Stimulated activated naive B cell treated with anti-CD40 and anti-IgM and Interleukin-4, amounts not matched to agents 10 μg/mL and 1 μg/mL and 100 μg/mL, for 72 hours (primary cell): ENCODE measurements at regions not wholly inside any gene's neighbourhood (a gene's known extent, or its start where the extent isn't known, plus 50 kb on each side); places are given as distances from the start of the nearest gene placed in this dataset.

Experiments used
- ATAC-seq, 2 donors: fragments of 150-1000 bp; cut with Tn5 transposase; replicated peaks; 2 replicates each; pipeline ENCODE4 v1.10.0; 2021; ENCODE audit warnings: moderate library complexity in 1 of 2
- DNase-seq: peaks from one replicate; pipeline ENCODE4 v3.0.0; 2021
- H3K27ac Mint-ChIP-seq: one replicate; pipeline ENCODE4 v1.8.0; 2022; ENCODE audit warnings: mild to moderate bottlenecking, mixed read lengths
- H3K27me3 Mint-ChIP-seq, 2 donors: one replicate each; pipeline ENCODE4 v1.8.0; 2022; ENCODE audit warnings: mixed read lengths in 2 of 2
- H3K36me3 Mint-ChIP-seq, 2 donors: one replicate each; pipeline ENCODE4 v1.8.0; 2022; ENCODE audit warnings: mixed read lengths in 2 of 2, mild to moderate bottlenecking in 1 of 2
- H3K4me1 Mint-ChIP-seq, 2 donors: one replicate each; pipeline ENCODE4 v1.8.0; 2022; ENCODE audit warnings: mixed read lengths in 2 of 2, mild to moderate bottlenecking in 1 of 2
- H3K4me3 Mint-ChIP-seq, 2 donors: one replicate each; pipeline ENCODE4 v1.8.0; 2022; ENCODE audit warnings: mild to moderate bottlenecking in 2 of 2, mixed read lengths in 2 of 2, moderate library complexity in 1 of 2
- H3K9me3 Mint-ChIP-seq, 2 donors: one replicate each; pipeline ENCODE4 v1.8.0; 2022; ENCODE audit warnings: mixed read lengths in 2 of 2, mild to moderate bottlenecking in 1 of 2

DNA sequence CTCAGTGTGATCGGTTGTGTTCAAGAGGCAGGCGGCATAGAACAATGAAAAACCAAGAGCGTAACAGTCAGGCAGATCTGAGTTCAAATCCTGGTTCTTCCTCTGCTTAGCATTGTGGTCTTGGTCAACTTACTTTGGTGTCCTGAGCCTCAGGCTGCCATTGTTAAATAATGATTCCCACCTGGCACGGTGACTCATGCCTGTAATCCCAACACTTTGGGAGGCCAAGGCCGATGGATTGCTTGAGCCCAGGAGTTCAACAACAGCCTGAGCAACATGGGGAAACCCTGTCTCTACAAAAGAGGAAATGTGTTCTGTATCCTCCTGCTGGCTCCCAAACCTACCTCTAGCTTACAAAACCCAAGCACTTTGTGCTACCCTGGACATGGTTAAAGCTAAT is 129.0 kb upstream of the STX18 start:
- Mint-ChIP-seq H3K4me1 (peaks cover 6 to 8% of the 10 kb centered on the region in 2 donors), H3K27ac (no peak overlapping the region), H3K9me3 (no peaks in the 10 kb centered on the region), H3K4me3 (no peak overlapping the region), H3K36me3 (peaks cover 4 to 25% of the 10 kb centered on the region in 2 donors), H3K27me3 (no peaks in the 10 kb centered on the region)
- DNase-seq (no peak), ATAC-seq (no peak)

DNA sequence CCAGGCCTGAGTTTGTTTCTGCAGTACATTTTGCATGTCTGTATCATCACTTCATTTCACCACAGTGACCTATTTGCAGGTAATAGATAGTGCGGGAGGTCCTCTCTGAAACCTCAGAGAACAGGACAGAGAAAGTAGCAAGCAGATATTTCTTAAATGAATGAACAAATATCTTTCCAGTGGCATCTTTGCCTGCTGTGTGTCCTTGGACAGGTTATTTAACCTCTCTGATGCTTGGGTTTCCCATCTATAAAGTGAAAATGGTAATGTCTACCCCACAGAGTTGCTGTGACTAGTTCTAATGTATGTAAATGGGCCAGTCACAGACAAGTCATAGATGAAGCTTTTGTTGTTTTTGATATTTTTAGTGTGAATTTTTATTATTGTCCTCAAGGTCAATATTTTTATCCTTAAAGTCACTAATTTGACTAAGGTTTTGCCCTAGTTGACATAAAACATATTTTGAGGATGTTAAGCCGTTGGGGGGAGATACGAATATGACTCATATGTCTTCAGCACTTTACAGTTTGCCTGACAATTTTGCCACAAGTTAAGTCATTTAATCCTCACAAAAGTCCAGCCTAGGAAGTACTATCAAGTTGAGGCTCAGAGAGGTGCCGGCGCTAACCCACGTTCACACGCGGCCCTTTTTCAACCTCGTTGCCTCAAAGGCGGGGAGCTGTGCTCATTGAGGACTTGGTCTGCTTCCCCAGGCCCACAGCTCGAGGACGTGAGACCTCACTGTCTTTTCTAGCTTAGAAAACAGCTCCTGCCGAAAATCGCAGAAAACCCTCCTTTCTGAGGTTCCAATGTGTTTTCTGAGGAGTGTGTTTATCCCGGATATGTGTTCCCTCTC is 126.7 kb upstream of the STX18 start:
- Mint-ChIP-seq H3K4me3 (no peak overlapping the region), H3K27ac (no peak overlapping the region)
- ATAC-seq: no peak

DNA sequence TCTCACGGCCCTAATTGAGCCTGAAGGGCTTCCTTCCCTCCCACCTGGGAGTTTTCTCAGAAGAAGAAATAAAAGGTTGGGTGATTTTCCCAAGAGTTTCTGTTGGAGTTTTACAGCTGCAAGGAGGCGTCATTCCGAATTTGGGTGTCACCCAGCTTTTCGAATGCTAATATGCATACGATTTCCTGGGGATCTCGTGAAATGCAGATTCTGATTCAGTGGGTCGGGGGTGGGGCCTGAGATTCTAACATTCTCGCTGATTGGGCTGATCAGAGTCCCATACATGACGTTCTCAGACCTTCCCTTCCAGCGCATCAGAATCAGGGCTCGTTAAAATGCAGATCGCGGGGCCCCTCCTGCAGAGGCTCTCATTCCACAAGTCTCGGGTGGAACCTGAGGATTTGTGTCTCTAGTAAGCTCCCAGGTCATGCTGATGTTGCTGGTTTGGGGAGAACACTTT is 125.8 kb upstream of the STX18 start:
- no peak overlapping the region for H3K27ac Mint-ChIP-seq
- no peak for ATAC-seq
- no peak overlapping the region for H3K4me3 Mint-ChIP-seq
- DNase-seq: no peak
- peaks cover 2 to 15% of the 10 kb centered on the region in 2 donors for H3K36me3 Mint-ChIP-seq
- H3K4me1 Mint-ChIP-seq: peaks cover 4 to 8% of the 10 kb centered on the region in 2 donors
- no peaks in the 10 kb centered on the region for H3K27me3 Mint-ChIP-seq
- no peaks in the 10 kb centered on the region for H3K9me3 Mint-ChIP-seq

More for the DNA sequence above, 126.7 kb upstream of the STX18 start:
- Mint-ChIP-seq H3K9me3 (no peaks in the 10 kb centered on the region), H3K27me3 (no peaks in the 10 kb centered on the region), H3K4me1 (peaks cover 6 to 8% of the 10 kb centered on the region in 2 donors), H3K36me3 (peaks cover 1 to 22% of the 10 kb centered on the region in 2 donors)
- no peak for DNase-seq

DNA sequence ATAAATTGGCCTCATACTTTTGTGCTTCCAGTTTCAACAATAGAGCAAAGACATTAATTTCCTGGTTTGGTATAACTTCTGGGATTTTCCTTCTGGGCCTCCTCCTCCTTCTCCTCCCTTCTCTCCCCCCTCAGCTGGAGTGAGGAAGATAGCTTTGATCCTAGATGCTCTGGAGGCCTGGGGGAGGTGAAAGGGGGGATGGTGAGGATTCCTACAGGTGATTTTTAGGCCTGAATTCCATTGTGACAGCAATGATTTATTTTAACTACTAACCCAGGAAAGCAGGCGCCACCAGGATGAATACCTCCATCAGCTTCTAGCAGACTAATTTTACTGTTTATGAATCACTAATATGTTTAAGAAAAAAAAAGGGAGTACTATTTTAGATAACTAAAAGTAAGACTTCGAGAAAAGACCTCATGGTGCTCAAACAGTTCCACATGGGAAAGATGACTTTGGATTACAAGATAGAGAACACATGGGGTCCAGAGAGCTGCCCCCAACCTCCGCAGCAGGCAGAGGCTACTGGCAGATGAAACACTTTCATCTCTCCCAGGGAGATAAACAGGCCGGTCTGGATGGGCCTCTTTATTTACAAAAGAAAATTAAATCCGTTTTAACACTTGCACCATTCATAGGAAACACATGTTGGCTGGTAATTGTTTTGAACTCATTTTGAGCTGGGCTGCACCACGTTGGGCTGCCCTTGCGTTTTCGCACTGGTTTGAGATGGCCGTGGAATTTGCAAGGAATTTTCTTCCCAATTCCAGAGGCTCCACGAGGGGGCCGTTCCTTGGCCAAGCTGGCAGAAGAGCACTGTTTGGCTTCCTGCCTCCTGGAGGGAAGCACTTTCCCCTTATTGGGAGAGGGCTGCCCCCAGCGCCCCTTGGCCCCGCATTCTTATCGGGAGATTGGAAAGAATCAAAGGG is 125.1 kb upstream of the STX18 start:
- Mint-ChIP-seq H3K27ac (no peak overlapping the region), H3K4me3 (no peak overlapping the region), H3K9me3 (no peaks in the 10 kb centered on the region), H3K4me1 (peaks cover 4 to 8% of the 10 kb centered on the region in 2 donors), H3K27me3 (no peaks in the 10 kb centered on the region), H3K36me3 (peaks cover 5 to 20% of the 10 kb centered on the region in 2 donors)
- DNase-seq: no peak
- ATAC-seq: no peak

DNA sequence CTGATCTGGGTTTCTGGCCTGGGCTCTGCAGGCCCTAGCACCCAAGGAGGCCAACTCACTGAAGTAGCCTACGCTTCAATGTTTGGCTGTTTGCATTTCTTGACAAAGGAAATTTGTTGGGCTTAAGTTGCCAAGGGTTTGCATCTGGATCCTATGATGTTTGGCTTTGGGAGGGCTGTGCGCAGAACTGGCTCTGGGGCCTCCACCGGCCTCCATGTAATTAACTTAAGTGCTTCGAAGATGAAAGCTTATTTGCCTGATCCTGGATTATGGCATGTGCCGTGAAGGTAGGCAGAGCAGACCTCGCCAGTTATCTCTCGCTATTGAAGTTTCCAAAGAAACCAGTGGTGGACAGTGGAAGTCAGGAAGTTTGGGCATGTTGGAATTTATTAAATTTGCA is 124.3 kb upstream of the STX18 start:
- Mint-ChIP-seq H3K4me1 (peaks cover 4 to 8% of the 10 kb centered on the region in 2 donors), H3K36me3 (peaks cover 5 to 21% of the 10 kb centered on the region in 2 donors), H3K27me3 (no peaks in the 10 kb centered on the region), H3K4me3 (no peak overlapping the region), H3K27ac (no peak overlapping the region), H3K9me3 (no peaks in the 10 kb centered on the region)
- ATAC-seq (no peak), DNase-seq (no peak)

DNA sequence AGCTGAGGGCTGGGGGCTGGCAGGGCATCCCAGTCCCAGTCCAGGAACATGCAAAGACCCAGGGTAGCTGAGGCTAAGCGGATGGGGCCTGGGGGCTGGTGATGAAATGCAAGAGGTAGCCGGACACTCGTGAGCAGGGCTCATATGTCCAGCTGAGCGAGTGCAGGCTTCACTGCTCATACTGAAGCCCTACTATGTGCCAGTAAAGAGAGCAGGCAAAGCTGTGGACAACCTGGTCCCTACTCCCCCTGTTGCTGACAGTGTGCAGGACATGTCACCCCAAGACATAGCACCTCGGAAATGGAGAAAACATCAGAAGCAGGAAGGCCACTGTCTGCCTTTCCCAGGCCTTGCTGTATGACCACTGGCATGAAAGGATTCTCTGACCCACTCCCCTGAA is 122.4 kb upstream of the STX18 start:
- no peak overlapping the region for H3K4me3 Mint-ChIP-seq
- H3K9me3 Mint-ChIP-seq: no peaks in the 10 kb centered on the region
- ATAC-seq (no peak), DNase-seq (no peak)
- peaks cover 5 to 22% of the 10 kb centered on the region in 2 donors for H3K36me3 Mint-ChIP-seq
- H3K27ac Mint-ChIP-seq: no peak overlapping the region
- no peaks in the 10 kb centered on the region for H3K27me3 Mint-ChIP-seq
- H3K4me1 Mint-ChIP-seq: peaks cover under 1 to 5% of the 10 kb centered on the region in 2 donors

DNA sequence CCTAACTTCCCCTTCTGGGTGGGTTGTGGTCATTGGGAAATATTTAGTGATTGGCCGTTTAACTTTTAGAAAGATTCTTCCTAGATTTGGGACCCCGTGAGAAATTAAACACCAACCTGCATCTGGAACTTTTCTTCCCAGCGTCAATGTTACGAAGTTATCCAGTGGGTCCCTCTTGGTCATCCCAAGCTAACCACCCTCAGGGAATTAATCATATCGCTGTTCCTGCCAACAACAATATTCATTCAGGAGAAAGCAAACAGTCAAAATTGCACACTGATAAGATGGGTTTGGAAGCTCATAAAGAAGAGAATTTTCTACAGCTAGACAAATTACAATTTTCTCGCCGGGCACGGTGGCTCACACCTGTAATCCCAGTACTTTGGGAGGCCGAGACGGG is 121.2 kb upstream of the STX18 start:
- no peak for DNase-seq
- H3K27me3 Mint-ChIP-seq: no peaks in the 10 kb centered on the region

DNA sequence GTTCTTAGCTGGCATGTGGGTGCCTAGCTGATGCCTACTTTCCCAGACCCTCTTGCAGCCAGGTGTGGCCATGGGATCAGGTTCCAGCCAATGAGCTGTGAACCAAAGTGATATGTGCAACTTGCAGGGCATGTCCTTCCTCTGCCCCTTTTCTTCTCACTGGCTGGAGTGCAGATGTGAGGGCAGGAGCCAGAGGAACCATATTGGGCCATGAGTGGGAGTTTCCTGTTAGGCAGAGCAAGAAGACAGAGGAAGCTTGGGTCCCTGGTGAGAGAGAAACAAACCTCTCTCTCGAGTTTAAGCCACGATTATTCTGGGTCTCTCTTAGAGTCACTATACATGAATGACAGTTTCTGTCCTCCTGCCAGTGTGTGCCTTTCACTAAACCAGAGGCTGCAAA is 120.4 kb upstream of the STX18 start:
- no peak for DNase-seq
- Mint-ChIP-seq H3K36me3 (peaks cover 12 to 33% of the 10 kb centered on the region in 2 donors), H3K4me1 (no peaks in the 10 kb centered on the region), H3K9me3 (peaks cover 3 to 4% of the 10 kb centered on the region in 2 donors), H3K27me3 (no peaks in the 10 kb centered on the region), H3K4me3 (no peak overlapping the region), H3K27ac (no peak overlapping the region)
- ATAC-seq: no peak

More for the DNA sequence above, 121.2 kb upstream of the STX18 start:
- ATAC-seq: no peak
- H3K4me1 Mint-ChIP-seq: no peaks in the 10 kb centered on the region
- H3K36me3 Mint-ChIP-seq: peaks cover 7 to 26% of the 10 kb centered on the region in 2 donors
- H3K9me3 Mint-ChIP-seq: no peaks in the 10 kb centered on the region
- H3K27ac Mint-ChIP-seq: no peak overlapping the region
- no peak overlapping the region for H3K4me3 Mint-ChIP-seq

DNA sequence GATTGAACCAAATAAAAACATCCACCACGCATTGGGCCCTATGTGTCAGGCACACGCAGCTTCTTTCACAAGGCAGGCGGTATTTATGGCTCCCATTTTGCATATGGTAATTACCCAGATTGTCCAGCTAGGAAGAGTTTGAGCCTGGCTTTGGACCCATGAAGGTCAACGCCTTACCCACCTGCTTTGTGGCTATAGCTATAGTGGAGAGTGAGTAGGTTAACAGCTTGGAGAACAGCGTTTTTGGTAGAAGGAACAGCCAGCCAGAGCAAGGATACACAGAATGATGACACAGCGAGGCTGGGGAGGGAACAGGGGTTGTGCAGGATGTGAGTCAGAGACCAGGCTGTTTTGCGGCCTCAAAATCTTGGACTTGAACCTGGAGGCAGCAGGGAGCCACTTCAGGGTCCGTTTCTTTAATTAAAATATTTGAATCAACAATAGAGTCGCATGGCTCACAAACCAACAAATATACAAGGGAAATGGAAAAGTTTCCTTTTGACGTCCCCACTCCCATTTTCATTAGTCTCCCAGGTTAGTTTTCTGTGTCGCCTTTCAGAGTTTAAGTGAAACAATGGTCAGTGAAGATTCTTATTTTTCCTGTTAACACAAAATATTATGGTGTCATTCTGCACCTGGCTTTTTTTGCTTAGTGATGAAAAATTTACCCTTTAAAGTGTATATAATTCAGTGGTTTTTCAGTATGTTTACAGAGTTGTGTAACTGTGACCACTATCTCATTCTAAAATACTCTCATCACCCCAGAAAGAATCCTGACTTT is 118.2 kb upstream of the STX18 start:
- no peaks in the 10 kb centered on the region for H3K4me1 Mint-ChIP-seq
- peaks cover 3 to 4% of the 10 kb centered on the region in 2 donors for H3K9me3 Mint-ChIP-seq
- H3K4me3 Mint-ChIP-seq: no peak overlapping the region
- H3K27me3 Mint-ChIP-seq: no peaks in the 10 kb centered on the region
- H3K36me3 Mint-ChIP-seq: peaks cover 12 to 26% of the 10 kb centered on the region in 2 donors
- H3K27ac Mint-ChIP-seq: no peak overlapping the region
- no peak for DNase-seq
- no peak for ATAC-seq

DNA sequence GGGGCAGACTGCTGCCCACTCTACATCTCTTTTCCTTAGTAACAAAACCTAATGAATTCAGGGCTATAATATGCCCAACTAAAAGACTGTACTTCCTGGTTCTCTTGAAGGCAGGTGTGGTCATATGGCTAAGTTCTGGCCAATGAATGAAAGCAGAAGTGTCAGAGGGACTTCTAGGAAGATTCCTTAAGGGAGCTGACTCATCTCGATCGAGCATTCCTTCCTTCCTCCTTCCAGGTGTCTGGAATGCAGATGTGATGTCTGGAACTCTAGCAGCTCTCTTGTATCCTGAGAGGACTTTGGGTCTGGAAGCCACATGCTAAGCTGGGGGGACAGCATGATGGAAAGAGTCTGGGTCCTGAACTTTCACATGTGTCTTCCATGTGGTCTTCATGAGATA is 116.2 kb upstream of the STX18 start:
- DNase-seq (no peak), ATAC-seq (no peak)
- H3K27ac Mint-ChIP-seq: no peak overlapping the region
- peaks cover 13 to 31% of the 10 kb centered on the region in 2 donors for H3K36me3 Mint-ChIP-seq
- H3K4me3 Mint-ChIP-seq: no peak overlapping the region
- H3K27me3 Mint-ChIP-seq: no peaks in the 10 kb centered on the region
- no peaks in the 10 kb centered on the region for H3K4me1 Mint-ChIP-seq
- H3K9me3 Mint-ChIP-seq: peaks cover 3 to 4% of the 10 kb centered on the region in 2 donors

DNA sequence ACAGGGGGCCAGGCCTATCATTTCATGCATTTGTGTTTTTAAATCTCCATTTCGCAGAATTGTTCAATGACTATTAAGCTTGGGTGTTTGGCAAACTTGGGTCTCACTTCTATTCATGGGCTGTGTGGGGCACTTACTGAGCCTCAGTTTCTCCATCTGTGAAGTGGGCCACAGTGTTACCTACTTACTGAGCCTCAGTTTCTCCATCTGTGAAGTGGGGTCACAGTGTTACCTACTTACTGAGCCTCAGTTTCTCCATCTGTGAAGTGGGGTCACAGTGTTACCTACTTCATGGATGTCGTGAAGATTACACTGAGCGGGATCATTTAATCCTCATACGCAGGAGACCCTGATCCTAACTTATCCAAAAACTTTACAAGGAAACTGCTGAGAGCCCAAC is 115.1 kb upstream of the STX18 start:
- DNase-seq (no peak), ATAC-seq (no peak)
- H3K27ac Mint-ChIP-seq: no peak overlapping the region
- peaks cover 12 to 33% of the 10 kb centered on the region in 2 donors for H3K36me3 Mint-ChIP-seq
- peaks cover 3 to 4% of the 10 kb centered on the region in 2 donors for H3K9me3 Mint-ChIP-seq
- no peaks in the 10 kb centered on the region for H3K4me1 Mint-ChIP-seq
- H3K27me3 Mint-ChIP-seq: no peaks in the 10 kb centered on the region
- H3K4me3 Mint-ChIP-seq: no peak overlapping the region

DNA sequence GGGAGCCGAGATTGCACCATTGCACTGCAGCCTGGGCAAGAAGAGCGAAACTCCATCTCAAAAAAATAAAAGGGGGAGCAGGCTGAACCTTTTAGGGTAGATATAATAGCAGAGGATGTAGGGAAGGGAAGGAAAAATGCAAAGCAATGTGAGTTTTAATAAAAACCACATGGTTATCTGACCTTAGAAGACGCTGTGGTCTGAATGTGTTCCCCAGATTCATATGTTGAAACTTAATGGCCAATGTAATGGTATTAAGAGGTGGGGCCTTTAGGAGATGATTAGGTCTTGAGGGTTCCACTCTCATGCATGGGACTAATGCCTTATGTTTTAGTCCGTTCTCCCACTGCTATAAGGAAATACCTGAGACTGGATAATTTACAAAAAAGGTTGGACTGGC is 114.1 kb upstream of the STX18 start:
- peaks cover 3 to 4% of the 10 kb centered on the region in 2 donors for H3K9me3 Mint-ChIP-seq
- peaks cover 12 to 33% of the 10 kb centered on the region in 2 donors for H3K36me3 Mint-ChIP-seq
- H3K4me3 Mint-ChIP-seq: no peak overlapping the region
- no peaks in the 10 kb centered on the region for H3K4me1 Mint-ChIP-seq
- no peak for ATAC-seq
- H3K27me3 Mint-ChIP-seq: no peaks in the 10 kb centered on the region
- DNase-seq: no peak
- H3K27ac Mint-ChIP-seq: no peak overlapping the region

DNA sequence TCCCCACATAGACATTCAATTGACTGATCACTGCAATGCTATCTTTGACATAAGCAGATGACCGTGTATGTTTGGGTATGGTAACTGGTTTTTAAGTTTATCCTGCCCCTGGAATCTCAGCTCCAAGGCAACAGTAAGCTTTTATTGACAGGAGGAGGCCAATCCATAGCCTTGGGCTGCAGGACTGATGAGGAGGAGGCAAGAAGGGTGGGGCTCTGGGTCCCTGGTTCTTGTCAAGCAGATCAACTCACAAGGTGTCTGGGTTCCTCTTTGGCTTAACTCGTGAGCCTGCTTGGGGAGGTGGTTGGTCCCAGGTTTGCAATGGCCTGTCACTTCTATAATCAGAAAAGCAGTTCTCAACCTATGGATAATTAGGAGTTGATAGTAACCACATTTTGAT is 113.2 kb upstream of the STX18 start:
- peaks cover 3 to 4% of the 10 kb centered on the region in 2 donors for H3K9me3 Mint-ChIP-seq
- DNase-seq (no peak), ATAC-seq (no peak)

More for the DNA sequence above, 113.2 kb upstream of the STX18 start:
- peaks cover 15 to 37% of the 10 kb centered on the region in 2 donors for H3K36me3 Mint-ChIP-seq
- no peak overlapping the region for H3K4me3 Mint-ChIP-seq
- H3K27me3 Mint-ChIP-seq: no peaks in the 10 kb centered on the region
- H3K4me1 Mint-ChIP-seq: no peaks in the 10 kb centered on the region
- no peak overlapping the region for H3K27ac Mint-ChIP-seq
